NCI-H748 (cell line): ENCODE measurements at regions not wholly inside any gene's neighbourhood (a gene's known extent, or its start where the extent isn't known, plus 50 kb on each side); places are given as distances from the start of the nearest gene placed in this dataset.

Experiments
- DNase-seq: peaks from one replicate; lab custom pipeline; 2025; ENCODE audit not compliant: unreplicated experiment; lab: John Stamatoyannopoulos, UW

DNA sequence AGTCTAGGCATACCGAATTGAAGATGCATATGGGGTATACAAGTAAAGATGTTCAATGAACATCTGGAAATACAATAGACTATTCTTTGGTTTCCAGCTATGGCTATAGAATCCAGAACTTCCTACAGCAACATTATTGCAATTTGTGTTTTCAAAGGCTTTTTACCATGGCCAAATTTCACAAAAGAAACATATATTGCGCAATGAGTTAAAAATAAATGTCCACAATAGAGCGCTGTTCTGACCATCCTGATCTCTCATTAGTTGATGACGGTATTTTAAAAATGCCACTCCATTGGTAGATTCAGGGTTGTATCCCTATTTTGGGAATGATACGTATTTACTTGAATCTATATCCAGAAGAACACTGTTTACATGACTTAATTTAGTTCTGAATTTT is 139.2 kb downstream of the LINC00632 start:
- no peak for DNase-seq

DNA sequence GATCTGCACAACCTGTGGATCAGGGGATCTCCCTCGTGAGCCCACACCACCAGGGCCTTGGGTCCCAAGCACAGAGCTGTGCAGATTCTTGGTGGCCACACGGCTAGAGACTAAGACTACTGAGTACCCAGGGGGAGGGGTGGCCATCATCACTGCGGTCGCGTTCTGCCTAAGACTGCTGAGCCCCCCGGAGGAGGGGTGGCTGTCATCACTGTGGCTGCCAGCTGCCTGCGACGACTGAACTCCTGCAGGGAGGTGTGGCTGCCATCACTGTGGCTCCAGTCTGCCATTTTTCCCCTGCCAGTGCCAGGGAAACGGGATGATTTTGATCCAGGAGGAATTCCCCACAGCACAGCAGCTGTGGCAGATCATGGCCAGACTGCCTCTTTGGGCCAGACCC is 141.7 kb upstream of the SPANXB1 start:
- DNase-seq: no peak

DNA sequence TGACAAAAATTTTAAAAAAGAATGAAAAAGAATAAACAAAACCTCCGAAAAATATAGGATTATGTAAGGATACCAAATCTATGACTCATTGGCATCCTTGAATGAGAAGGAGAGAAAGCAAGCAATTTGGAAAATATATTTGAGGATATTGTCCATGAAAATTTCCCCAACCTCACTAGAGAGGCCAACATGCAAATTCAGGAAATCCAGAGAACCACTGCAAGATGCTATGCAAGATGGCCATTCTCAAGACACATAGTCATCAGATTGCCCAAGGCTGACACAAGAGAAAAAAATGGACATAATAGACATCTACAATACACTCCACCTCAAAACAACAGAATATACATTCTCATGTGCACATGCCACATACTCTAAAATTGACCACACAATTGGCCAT is 135.9 kb upstream of the SPANXB1 start:
- no peak for DNase-seq

DNA sequence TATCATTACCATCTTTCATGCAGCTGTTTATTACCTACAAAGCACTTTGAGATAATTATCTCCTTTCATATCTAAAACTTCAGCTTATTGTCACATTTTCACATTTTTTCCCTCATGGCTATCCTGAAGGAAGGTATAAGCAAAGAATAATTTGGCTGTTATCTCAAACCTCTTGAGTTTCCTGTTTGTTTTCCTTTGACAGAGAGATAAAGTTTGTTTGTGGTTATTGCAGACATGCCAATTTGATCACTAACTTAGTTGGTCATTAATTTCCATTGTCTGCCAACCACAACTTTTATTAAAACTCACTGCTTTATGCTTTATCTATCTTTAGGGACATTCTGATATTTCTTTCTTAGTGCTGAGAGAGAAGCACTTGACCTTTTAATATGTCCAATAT is 89.8 kb upstream of the SPANXB1 start:
- DNase-seq: no peak

DNA sequence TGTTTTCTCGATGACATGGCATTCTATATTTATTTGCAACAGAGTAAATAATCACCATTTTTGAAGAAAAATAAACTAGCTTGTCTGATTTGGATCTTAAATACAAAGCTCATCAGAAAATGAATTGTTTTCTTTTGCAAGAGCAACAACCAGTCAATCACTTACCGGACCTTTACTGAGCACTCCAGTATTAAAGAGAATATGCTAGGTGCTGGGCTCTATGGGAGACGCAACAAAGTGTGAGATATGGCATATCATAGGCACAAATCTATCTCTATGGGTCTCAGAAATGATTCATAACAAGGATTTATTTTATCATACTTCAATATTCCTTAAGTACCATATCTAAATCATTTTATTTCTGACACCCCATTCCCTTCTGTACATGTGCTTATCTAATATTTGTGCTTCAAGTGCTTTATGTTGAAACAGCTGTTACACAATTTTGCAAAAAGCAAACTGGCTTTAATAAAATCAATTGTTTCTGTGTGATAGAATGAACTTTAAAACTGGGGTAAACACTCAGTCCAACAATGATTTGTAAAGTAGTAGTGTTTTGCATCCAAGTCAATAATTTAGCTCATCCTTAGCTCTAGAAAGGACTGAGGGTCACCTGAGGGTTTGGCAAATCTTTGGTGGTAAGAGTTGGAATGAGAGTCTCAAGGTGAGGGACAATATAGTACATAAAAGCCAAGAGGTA is 88.4 kb upstream of the SPANXB1 start:
- no peak for DNase-seq

DNA sequence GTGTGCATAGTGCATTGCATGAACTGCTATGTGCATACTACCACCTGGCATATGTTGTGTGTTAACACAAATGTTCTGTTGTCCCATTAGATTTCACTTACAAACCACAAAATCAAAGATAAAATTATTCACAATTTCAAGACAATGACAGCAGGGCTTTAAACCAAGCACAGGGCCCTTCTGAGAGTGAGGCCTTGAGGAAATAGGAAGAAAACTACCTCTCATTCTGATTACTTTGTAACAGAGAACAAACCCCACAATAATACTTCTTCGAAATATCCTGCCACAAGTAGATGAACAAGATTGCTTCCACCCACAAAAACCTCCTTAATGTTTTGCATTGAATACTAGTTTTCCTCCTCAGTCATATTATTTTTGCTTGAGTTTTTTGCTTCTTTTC is 85.5 kb upstream of the SPANXB1 start:
- DNase-seq: no peak

DNA sequence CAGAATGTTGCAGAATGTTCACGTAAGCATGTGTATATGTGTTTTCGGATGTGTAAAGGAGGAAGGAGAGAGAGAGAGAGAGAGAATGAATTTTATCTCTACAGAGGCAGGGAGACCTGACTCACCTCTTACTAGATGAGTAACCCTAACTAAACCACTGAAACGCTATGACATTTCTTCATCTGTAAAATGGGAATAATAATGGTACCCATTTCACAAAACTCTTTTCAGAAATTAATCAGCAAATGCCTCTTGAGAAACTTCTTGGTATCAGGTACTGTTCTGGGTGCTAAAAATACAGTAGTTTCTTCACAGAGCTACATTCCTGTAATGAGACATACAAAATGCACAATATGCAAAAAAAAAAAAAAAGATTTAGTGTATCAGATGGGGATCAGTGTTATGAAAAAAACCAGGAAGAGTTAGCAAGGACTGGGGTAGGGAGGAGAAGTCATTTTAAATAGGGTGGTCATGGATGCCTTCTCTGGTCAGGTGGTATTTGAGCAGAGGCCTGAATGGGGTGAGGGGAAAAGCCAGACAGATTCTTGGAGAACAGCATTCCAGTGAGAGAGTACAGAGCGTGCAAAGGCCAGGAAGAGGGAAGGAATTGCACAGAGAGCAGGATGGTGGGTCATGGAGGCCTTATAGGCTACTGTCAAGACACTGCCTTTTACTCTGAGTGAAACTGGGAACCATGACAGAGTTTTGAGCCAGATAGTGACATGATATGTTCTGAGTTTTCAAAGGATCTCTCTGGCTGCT is 84.9 kb upstream of the SPANXB1 start:
- DNase-seq: no peak

DNA sequence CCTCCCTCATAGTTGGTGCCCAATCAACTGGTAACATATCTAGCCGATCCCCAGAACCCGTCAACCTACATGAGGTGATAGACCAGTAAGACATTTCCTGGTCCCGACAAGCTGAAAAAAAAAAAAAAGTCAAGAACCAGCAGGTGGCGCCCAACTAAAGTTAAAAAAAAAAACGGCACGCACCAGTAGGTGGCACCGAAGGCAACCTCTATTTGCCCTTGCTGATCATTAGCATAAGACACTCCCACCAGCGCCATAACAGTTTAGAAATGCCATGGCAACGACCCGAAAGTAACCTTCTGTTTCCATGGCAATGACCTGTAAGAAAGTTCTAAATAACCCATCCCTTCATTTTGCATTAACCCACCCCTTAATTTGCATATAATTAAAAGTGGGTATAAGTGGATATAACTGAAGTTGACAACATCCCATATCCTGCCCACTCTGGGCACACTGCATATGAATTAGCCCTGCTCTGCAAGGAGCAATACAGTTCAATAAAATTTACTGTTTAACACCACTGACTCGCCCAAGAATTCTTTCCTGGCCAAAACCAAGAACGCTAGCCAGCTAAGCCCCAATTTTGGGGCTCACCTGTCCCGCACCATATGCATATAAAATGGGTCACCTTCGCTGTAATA is 83.9 kb upstream of the SPANXB1 start:
- DNase-seq: peak; percentile 83

DNA sequence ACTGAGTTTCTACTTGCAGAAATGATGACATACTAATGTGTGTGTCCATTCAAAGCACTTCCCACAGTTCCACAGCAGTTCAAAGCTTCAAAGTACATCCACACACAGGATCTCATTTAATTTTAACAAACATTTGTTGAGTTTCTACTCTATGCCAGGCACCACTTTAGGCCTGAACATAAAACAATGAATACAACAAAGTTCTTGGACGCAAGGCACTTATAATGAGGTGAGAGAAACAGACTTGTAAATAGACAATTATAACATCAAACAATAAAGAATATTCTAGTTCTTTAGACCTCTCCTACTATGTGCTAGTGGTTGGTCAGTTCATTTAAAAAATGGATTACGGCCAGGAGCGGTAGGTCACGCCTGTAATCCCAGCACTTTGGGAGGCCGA is 82.0 kb upstream of the SPANXB1 start:
- no peak for DNase-seq

DNA sequence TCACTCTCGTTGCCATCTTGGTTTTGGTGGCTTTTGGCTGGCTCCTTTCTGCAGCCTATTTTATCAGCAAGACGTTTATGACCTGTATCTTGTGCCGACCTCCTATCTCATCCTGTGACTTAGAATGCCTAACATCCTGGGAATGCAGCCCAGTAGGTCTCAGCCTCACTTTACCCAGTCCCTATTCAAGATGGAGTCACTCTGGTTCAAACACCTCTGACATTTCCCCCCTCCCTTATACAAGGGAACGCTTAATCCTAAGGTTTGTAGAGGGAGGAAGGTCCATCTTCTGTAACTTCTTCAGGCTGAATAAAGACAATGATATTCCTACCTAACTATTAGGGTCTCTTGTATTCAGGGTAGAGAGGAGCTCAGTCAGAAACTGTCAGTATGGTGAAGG is 79.3 kb upstream of the SPANXB1 start:
- no peak for DNase-seq

DNA sequence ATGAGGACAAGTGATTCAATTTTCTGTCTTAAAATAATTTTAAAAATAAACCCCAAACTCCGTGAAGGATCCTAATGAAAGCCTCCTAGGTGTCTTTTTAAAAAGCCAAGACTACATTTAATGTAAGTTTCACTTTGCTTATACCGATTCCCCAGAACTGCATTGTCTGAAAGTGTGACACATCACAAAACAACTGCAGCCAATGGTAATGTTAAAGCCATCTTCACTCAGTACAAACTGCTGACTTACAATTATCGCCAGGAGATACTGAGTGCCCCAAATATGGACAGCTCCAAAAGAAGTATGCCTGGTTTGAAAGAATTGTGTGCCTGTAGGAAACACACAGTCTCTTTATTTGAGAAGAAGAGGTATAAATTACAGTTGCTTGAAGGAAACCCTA is 73.7 kb upstream of the SPANXB1 start:
- no peak for DNase-seq

DNA sequence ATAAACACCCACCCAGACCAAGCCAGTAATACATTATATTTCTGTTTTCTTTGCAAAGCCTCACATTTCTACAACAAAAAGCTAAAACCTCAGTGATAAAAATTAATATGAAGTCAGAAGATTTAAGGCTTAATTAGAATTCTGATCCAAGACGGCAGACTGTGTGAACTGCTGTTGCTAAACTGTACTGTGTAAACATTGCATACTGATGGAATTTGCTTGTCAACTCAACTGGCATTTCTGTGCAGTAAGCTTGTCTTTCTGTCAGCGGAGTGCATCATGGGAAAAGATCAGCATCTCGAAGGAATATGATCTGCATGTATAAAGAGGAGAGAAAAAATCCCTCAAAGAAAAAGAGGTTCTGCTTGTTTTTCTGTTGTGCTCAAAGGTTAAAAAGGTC is 69.4 kb upstream of the SPANXB1 start:
- DNase-seq: no peak

DNA sequence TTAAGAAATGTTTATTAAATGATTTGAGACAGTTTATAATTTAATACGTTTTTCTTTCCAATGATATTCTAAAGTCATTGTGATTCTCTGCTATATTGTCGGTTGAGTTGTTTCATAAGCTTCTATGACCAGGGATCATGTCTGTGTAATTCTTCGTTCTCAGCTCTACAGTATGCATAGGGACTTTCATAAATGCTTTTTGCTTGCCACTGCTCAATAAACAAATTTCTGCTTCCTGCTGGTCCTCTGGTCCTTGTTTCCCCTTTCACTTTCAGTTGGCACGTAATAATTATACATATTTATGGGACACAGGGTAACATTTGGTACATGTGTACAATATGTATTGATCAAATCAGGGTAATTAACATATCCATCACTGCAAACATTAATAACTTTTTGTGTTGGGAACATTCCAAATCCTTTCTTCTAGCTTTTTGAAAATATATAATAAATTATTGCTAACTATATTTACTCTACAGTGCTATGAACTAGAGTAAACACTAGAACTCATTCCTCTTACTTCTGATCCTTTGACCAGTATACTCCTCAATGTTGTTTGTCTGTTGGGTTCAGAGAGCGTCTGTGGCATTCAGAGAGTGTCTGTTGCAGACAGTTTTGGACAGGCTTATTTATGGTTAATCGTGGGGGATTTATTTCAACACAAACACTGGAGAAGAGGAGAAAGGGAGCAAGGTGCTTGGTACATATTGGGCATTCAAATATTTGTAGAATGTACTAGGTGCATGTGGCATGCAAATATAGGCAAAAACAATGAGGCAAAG is 68.3 kb upstream of the SPANXB1 start:
- DNase-seq: peak; percentile 23

DNA sequence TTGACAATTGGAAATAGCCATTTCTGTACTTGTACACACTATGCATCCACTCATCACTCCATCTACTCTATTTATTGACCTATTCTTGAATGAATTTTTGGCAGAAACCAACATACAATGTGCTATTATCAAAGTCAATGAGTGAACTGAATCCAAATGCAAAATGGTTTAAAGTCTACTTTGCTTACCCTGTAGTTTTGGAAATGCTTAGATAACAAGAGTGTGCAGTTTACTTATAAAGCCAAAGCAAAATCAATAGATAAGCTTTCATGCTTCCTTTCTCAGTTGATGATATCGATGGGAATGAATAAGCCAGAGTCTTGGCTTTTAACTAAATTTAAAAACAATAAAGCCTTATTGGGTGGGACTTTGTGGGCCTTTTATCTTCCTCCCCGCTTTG is 58.9 kb upstream of the SPANXB1 start:
- no peak for DNase-seq

DNA sequence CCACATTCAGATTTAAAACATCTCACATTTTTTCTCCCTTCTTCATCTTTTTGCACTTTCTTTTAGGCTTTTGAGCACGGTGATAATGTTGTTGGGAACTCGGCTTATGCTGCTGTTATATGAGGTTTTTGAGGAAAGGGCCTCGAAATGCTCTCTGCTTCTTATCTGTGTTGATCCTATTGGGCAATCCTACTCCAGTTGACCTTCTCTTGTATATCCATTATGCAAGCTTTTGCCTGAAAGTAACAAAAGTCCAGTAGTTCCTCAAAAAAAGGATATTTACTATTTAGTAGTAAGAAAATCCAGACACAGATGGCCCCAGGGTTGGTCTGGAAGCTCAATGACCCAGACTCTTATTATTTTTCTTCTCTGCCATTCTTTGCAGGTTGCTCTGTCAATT is 57.7 kb upstream of the SPANXB1 start:
- no peak for DNase-seq

DNA sequence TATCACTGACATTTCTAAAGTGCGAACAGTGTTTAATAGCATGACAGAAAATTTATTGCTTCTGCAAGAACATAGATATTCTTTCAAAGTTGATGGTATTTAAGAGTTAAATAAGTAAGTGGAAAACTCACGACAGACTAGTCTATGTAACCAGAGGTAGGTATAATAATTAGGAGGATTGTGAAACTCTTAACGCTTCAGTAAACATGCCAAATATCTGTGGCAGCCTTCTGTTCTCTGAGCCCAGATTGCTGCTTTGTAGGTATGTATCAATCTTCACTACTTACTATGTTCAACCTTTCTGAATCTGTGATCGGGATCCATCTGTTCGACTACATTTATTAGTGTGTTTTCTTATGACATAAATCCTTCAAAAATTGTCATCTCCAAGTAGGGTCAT is 53.6 kb upstream of the SPANXB1 start:
- no peak for DNase-seq

DNA sequence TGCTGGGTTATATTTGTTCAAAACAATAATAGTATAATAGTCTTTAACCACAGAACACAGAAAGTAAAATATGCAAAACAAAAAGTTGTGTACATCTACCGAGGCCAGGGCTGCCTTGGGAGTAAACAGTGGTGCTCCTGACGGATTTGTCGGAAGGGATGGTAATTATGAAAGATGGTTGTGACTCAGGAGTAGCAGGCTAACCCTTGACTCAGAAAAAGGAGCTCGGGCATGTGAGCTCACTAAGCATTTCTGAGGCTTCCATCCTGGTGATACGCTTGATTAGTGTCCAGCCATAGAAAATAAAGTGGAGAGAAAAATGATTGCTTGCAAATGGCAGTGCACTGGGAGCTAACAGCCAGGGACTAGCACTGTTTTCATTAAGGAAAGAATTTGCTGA is 53.2 kb upstream of the SPANXB1 start:
- no peak for DNase-seq
